ENCODE measurements at regions not wholly inside any gene's neighbourhood (a gene's known extent, or its start where the extent isn't known, plus 50 kb on each side); places are given as distances from the start of the nearest gene placed in this dataset.
A peak's percentile ranks its signal among the peaks of the same experiment; 100 is the strongest.

- no peak for FAIRE-seq
- TF ChIP-seq CTCF (IDR thresholded peaks at IDR 0.05; ENCODE audit: insufficient read depth, missing control alignments): no peak
- DNase-seq (ENCODE audit: insufficient read length, low spot score): no peak
Observed at GRCh38 chr12:89923091-89923490, 214.5 kb upstream of the ATP2B1 start.

DNA sequence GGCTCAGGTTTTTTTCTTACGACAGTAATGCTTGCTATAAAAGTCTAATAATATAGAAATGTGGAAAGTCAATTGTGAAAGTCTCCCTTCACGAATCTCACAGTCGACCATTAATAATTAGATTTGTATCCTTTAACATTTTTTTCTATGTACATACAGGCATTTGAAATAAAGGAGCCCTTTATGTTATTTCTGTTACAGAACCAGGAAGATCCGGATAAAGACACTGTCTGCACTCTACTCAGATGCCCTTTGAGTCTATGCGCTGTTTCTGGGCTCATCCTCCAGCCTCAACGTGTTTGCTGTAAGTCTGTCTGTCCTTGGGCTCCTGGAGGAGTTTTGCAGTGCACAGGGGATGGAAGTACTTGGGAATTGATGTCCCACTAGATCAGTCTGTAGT lies 212.2 kb upstream of the ATP2B1 start:
- DNase-seq (ENCODE audit: insufficient read length, low spot score) (no peak), FAIRE-seq (no peak)

DNA sequence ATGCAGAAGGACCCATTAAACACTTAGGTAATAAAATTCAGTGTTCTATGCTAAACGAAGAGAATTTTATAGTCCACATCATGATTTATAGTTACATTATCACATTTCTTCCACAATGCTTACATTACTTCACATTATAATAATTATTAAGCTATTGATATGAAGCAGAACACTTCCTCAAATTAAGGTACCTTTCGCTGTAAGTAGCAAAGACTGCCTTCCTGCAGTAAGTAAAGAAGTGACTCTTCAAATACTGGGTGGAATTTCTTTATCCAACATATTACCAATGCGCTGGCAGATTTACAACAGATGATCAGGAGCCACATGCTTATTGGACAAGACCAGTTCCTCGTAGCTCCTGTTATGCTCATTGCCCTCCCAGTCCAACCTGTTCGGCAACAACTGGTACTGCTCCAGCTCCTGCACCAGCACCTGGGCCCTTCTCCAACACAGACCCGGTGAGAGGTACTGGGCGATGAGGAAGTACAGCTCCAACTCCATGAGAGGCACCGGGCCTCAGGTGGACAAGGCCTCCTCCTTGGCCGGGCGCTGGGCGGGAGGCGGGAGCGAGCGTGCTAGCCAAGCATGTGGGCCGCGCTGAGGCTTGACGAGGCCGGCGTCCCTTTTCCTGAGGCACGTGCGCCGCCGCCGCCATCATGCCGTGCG lies 210.7 kb upstream of the ATP2B1 start:
- DNase-seq (ENCODE audit: insufficient read length, low spot score) (no peak), FAIRE-seq (no peak)
- no peak for TF ChIP-seq CTCF (IDR thresholded peaks at IDR 0.05; ENCODE audit: insufficient read depth, missing control alignments)

More for the DNA sequence above, 212.2 kb upstream of the ATP2B1 start:
- no peak for TF ChIP-seq CTCF (IDR thresholded peaks at IDR 0.05; ENCODE audit: insufficient read depth, missing control alignments)

DNA sequence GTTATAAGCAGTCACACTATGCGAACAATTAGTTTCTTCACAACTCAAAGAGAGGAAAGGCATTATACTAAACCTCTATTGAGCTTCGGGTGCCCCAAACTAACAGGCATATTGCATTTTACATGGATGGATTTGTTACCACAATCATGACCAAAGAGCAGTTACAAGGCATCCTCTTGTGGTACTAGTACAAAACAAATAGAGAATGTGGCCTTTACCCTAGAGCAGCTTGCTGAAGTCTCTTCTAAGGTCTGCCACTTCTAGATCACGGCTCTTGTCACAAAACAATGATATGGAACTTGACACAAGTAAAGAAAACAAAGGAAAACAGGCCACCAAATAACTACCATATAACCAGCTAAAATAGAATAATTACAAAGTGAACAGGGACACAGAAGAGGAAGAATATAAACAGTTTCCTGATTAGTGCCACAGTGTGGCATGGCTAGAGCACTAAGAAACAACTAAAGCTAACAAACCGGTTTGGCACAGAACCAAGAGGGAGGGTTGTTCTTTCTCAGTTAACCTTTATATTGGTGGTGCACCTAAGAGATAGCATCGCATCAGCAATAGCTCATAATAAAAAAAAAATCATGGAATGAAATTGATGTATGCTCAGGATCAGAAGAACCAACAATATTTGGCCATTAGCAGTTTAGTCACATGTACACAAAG lies 209.7 kb upstream of the ATP2B1 start:
- DNase-seq (ENCODE audit: insufficient read length, low spot score): no peak
- no peak for TF ChIP-seq CTCF (IDR thresholded peaks at IDR 0.05; ENCODE audit: insufficient read depth, missing control alignments)
- no peak for FAIRE-seq

GRCh38 chr12:89909753-89910152 lies 201.1 kb upstream of the ATP2B1 start:
- no peak for DNase-seq (ENCODE audit: insufficient read length, low spot score)
- TF ChIP-seq CTCF (IDR thresholded peaks at IDR 0.05; ENCODE audit: insufficient read depth, missing control alignments): no peak
- FAIRE-seq: no peak

- TF ChIP-seq CTCF (IDR thresholded peaks at IDR 0.05; ENCODE audit: insufficient read depth, missing control alignments): no peak
- FAIRE-seq: peak; percentile 93
- DNase-seq (ENCODE audit: insufficient read length, low spot score): no peak
Observed at GRCh38 chr12:89907659-89908058, 199.0 kb upstream of the ATP2B1 start.

GRCh38 chr12:89906824-89907223 lies 198.2 kb upstream of the ATP2B1 start:
- no peak for FAIRE-seq

More at GRCh38 chr12:89906824-89907223, 198.2 kb upstream of the ATP2B1 start:
- no peak for DNase-seq (ENCODE audit: insufficient read length, low spot score)
- no peak for TF ChIP-seq CTCF (IDR thresholded peaks at IDR 0.05; ENCODE audit: insufficient read depth, missing control alignments)

Measured in D721Med (cell line).